ENCODE measurements at regions not wholly inside any gene's neighbourhood (a gene's known extent, or its start where the extent isn't known, plus 50 kb on each side); places are given as distances from the start of the nearest gene placed in this dataset.

- no peak for DNase-seq
These were observed 908.6 kb downstream of the NTRK3 start for GRCh38 chr15:87347806-87348515.

- DNase-seq = no peak
These were observed 910.6 kb downstream of the NTRK3 start for GRCh38 chr15:87345961-87346360.

- DNase-seq = no peak
These were observed 912.6 kb downstream of the NTRK3 start for GRCh38 chr15:87343966-87344365.

- no peak for DNase-seq
These were observed 916.2 kb downstream of the NTRK3 start for GRCh38 chr15:87340370-87340769.

- no peak for DNase-seq
These were observed 930.3 kb downstream of the NTRK3 start for GRCh38 chr15:87326269-87326668.

GRCh38 chr15:87322870-87323269, 933.7 kb downstream of the NTRK3 start:
- DNase-seq = no peak

GRCh38 chr15:87322265-87322664, 934.3 kb downstream of the NTRK3 start:
- DNase-seq = no peak

GRCh38 chr15:87317900-87318299, 938.6 kb downstream of the NTRK3 start:
- DNase-seq = no peak

- DNase-seq = no peak
These were observed 944.3 kb downstream of the NTRK3 start for GRCh38 chr15:87312221-87312620.

GRCh38 chr15:87300146-87300545, 956.4 kb downstream of the NTRK3 start:
- DNase-seq = no peak

- no peak for DNase-seq
These were observed 961.7 kb downstream of the NTRK3 start for GRCh38 chr15:87294854-87295253.

GRCh38 chr15:87293031-87293430, 963.5 kb downstream of the NTRK3 start:
- no peak for DNase-seq

GRCh38 chr15:87287156-87287555, 969.4 kb downstream of the NTRK3 start:
- no peak for DNase-seq

GRCh38 chr15:87269566-87269965, 987.0 kb downstream of the NTRK3 start:
- no peak for DNase-seq

- DNase-seq = no peak
These were observed 987.9 kb downstream of the NTRK3 start for GRCh38 chr15:87268675-87269074.

GRCh38 chr15:87267798-87268197, 988.7 kb downstream of the NTRK3 start:
- DNase-seq = no peak

GRCh38 chr15:87263871-87264270, 992.7 kb downstream of the NTRK3 start:
- DNase-seq = no peak

GRCh38 chr15:87263296-87263695, 993.2 kb downstream of the NTRK3 start:
- no peak for DNase-seq

- no peak for DNase-seq
These were observed 1010.9 kb downstream of the NTRK3 start for GRCh38 chr15:87245592-87245991.

- DNase-seq = no peak
These were observed 1013.1 kb downstream of the NTRK3 start for GRCh38 chr15:87243474-87243873.

- no peak for DNase-seq
These were observed 1016.8 kb downstream of the NTRK3 start for GRCh38 chr15:87239582-87240230.

GRCh38 chr15:87238451-87239068, 1018.0 kb downstream of the NTRK3 start:
- DNase-seq = no peak

GRCh38 chr15:87228460-87228859, 1028.1 kb downstream of the NTRK3 start:
- DNase-seq = no peak

GRCh38 chr15:87227846-87228245, 1028.7 kb downstream of the NTRK3 start:
- no peak for DNase-seq

Data from stimulated activated CD8-positive, alpha-beta memory T cell treated with anti-CD3 and anti-CD28 coated beads, Interleukin-4, amount 100 ng/mL, for 48 hours (primary cell).